ENCODE measurements at regions not wholly inside any gene's neighbourhood (a gene's known extent, or its start where the extent isn't known, plus 50 kb on each side); places are given as distances from the start of the nearest gene placed in this dataset.

GRCh38 chr5:74337254-74337983, 303.1 kb downstream of the ENC1 start:
- TF ChIP-seq POLR2AphosphoS5 (IDR thresholded peaks at IDR 0.05; ENCODE audit: low read depth, low read length) (no peak), POLR2A (IDR thresholded peaks at IDR 0.05; ENCODE audit: low read depth, low read length) (no peak), TAF1 (IDR thresholded peaks at IDR 0.05; ENCODE audit: borderline replicate concordance, low read depth, low read length) (no peak)
